Adrenal gland (tissue), 5 donors: ENCODE measurements at regions not wholly inside any gene's neighbourhood (a gene's known extent, or its start where the extent isn't known, plus 50 kb on each side); places are given as distances from the start of the nearest gene placed in this dataset.

Experiments used
- POLR2A ChIP-seq, 2 donors: fragments of 450-650 bp; IDR thresholded peaks; one replicate each; pipeline ENCODE4 v1.6.1; 2017; ENCODE audit warnings: antibody characterized with exemption in 2 of 2, mild to moderate bottlenecking in 2 of 2, moderate library complexity in 1 of 2
- TF ChIP-seq, protein P1 (sequence below), 6 experiments: fragments of 450-650 bp in 4 of 6; fragments of 200-600 bp in 2 of 6; sonication (generic) in 1 of 6; IDR thresholded peaks; 1 replicate in 5 of 6; 2 replicates in 1 of 6; pipeline versions ENCODE4 v1.5.1 to v1.8.0; 2016 to 2021; ENCODE audit warnings: antibody characterized with exemption in 6 of 6, mild to moderate bottlenecking in 2 of 6, moderate library complexity in 1 of 6
- donor health status: DM: no; HTN: no; CAD: no.

DNA sequence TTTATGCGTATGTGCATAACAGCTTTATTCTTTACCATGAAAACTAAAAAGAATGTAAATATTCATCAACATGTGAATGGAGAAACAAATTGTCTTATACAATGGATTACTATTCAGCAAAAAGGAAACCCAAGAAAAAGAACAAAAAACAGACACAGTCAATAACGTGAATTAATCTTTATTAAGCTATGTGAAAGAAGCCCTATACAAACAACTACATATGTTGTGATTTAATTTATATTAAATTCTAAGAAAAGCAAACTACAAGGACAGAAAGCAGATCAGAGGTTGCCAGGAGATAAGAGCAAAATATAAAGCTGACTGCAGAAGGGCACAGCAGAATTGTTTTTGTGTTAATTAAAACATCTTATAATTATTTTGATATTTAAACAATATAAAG lies 756.4 kb upstream of the MBL2 start:
- TF ChIP-seq POLR2A (IDR thresholded peaks at IDR 0.05): no peak
- TF ChIP-seq, protein P1, sequence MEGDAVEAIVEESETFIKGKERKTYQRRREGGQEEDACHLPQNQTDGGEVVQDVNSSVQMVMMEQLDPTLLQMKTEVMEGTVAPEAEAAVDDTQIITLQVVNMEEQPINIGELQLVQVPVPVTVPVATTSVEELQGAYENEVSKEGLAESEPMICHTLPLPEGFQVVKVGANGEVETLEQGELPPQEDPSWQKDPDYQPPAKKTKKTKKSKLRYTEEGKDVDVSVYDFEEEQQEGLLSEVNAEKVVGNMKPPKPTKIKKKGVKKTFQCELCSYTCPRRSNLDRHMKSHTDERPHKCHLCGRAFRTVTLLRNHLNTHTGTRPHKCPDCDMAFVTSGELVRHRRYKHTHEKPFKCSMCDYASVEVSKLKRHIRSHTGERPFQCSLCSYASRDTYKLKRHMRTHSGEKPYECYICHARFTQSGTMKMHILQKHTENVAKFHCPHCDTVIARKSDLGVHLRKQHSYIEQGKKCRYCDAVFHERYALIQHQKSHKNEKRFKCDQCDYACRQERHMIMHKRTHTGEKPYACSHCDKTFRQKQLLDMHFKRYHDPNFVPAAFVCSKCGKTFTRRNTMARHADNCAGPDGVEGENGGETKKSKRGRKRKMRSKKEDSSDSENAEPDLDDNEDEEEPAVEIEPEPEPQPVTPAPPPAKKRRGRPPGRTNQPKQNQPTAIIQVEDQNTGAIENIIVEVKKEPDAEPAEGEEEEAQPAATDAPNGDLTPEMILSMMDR (IDR thresholded peaks at IDR 0.05): no peak
